Neural progenitor cell (in vitro differentiated cells): ENCODE measurements at regions not wholly inside any gene's neighbourhood (a gene's known extent, or its start where the extent isn't known, plus 50 kb on each side); places are given as distances from the start of the nearest gene placed in this dataset.

ENCODE experiments used
- DNase-seq: peaks from one replicate; pipeline ENCODE4 v3.0.0-alpha.2; 2016; ENCODE audit warnings: low spot score
- H2AFZ ChIP-seq: fragments of 200-600 bp; sonication (generic); replicated peaks from 2 replicates; pipeline ENCODE4 v1.6.1; 2016; ENCODE audit warnings: antibody characterized with exemption
- H3F3A ChIP-seq: fragments of 200-600 bp; sonication (generic); 2 replicates; pipeline ENCODE4 v1.6.1; 2016; ENCODE audit warnings: antibody characterized with exemption, low read depth
- H3K27ac ChIP-seq: fragments of 200-600 bp; sonication (generic); 2 replicates; pipeline ENCODE4 v1.5.1; 2016; ENCODE audit warnings: mild to moderate bottlenecking
- H3K27me3 ChIP-seq: fragments of 200-600 bp; sonication (generic); 2 replicates; pipeline ENCODE4 v1.6.1; 2016; ENCODE audit warnings: mild to moderate bottlenecking, moderate library complexity
- H3K36me3 ChIP-seq: fragments of 200-600 bp; sonication (generic); 2 replicates; pipeline ENCODE4 v1.5.1; 2016
- H3K4me1 ChIP-seq: fragments of 200-600 bp; sonication (generic); 2 replicates; pipeline ENCODE4 v1.6.1; 2016; ENCODE audit warnings: mixed run types
- H3K4me2 ChIP-seq: fragments of 200-600 bp; sonication (generic); 2 replicates; pipeline ENCODE4 v1.6.1; 2016
- H3K4me3 ChIP-seq: fragments of 200-600 bp; sonication (generic); 2 replicates; pipeline ENCODE4 v1.5.1; 2016
- H3K79me2 ChIP-seq: fragments of 200-600 bp; sonication (generic); 2 replicates; pipeline ENCODE4 v1.6.1; 2016; ENCODE audit warnings: low read depth
- H3K9ac ChIP-seq: fragments of 200-600 bp; sonication (generic); 2 replicates; pipeline ENCODE4 v1.6.1; 2016
- H3K9me3 ChIP-seq: fragments of 200-600 bp; sonication (generic); 2 replicates; pipeline ENCODE4 v1.5.1; 2016; ENCODE audit warnings: low read depth
- H4K20me1 ChIP-seq: fragments of 200-600 bp; sonication (generic); 2 replicates; pipeline ENCODE4 v1.6.1; 2016; ENCODE audit warnings: low read depth
- H3K27ac Mint-ChIP-seq: 3 replicates; pipeline ENCODE4 v1.8.0; 2021; ENCODE audit warnings: mixed read lengths
- H3K27me3 Mint-ChIP-seq: 2 replicates; pipeline ENCODE4 v1.8.0; 2022; ENCODE audit warnings: low read depth, mild to moderate bottlenecking, inconsistent platforms, moderate library complexity, mixed read lengths; ENCODE audit not compliant: insufficient read depth
- H3K36me3 Mint-ChIP-seq: 3 replicates; pipeline ENCODE4 v1.8.0; 2021; ENCODE audit warnings: mixed read lengths
- H3K4me1 Mint-ChIP-seq: 3 replicates; pipeline ENCODE4 v1.8.0; 2021; ENCODE audit warnings: mixed read lengths
- H3K4me3 Mint-ChIP-seq: 3 replicates; pipeline ENCODE4 v1.8.0; 2021; ENCODE audit warnings: mild to moderate bottlenecking, moderate library complexity, mixed read lengths
- H3K9me3 Mint-ChIP-seq: 3 replicates; pipeline ENCODE4 v1.8.0; 2020; ENCODE audit warnings: mixed read lengths
- CTCF ChIP-seq: fragments of 200-600 bp; sonication (generic); IDR thresholded peaks from 2 replicates; pipeline ENCODE4 v1.5.1; 2017; ENCODE audit warnings: antibody characterized with exemption, mild to moderate bottlenecking
- EZH2 ChIP-seq: fragments of 200-600 bp; sonication (generic); IDR thresholded peaks from 2 replicates; pipeline ENCODE4 v1.6.1; 2017; ENCODE audit warnings: antibody characterized with exemption, mild to moderate bottlenecking, moderate library complexity
- EZH2phosphoT487 ChIP-seq: fragments of 200-600 bp; sonication (generic); IDR thresholded peaks from 2 replicates; pipeline ENCODE4 v1.6.1; 2017; ENCODE audit warnings: antibody characterized with exemption

- H3K4me3 Mint-ChIP-seq, result no peak overlapping the region
- no peaks in the 10 kb centered on the region for H3K36me3 ChIP-seq
- TF ChIP-seq EZH2phosphoT487 (no peak), EZH2 (no peak), CTCF (no peak)
- H3K27me3 Mint-ChIP-seq, result peaks cover 11% of the 10 kb centered on the region
- H2AFZ ChIP-seq, result no peak overlapping the region
- peaks cover 11% of the 10 kb centered on the region for H3K9me3 Mint-ChIP-seq
- peaks cover 6% of the 10 kb centered on the region for H3K4me1 ChIP-seq
- no peak overlapping the region for H3K4me3 ChIP-seq
- H3K27ac ChIP-seq, result no peak overlapping the region
- no peaks in the 10 kb centered on the region for H3K79me2 ChIP-seq
- no peaks in the 10 kb centered on the region for H3F3A ChIP-seq
- no peaks in the 10 kb centered on the region for H4K20me1 ChIP-seq
- H3K4me2 ChIP-seq, result no peak overlapping the region
- no peak overlapping the region for H3K9ac ChIP-seq
- DNase-seq, result no peak
- no peak overlapping the region for H3K27ac Mint-ChIP-seq
- H3K9me3 ChIP-seq, result peaks cover 7% of the 10 kb centered on the region
- H3K27me3 ChIP-seq, result no peaks in the 10 kb centered on the region
- no peaks in the 10 kb centered on the region for H3K36me3 Mint-ChIP-seq
- peaks cover 25% of the 10 kb centered on the region for H3K4me1 Mint-ChIP-seq
Observed at GRCh38 chr6:14224359-14225103, 107.0 kb downstream of the CD83 start.

GRCh38 chr6:14226051-14226660 is 108.6 kb downstream of the CD83 start:
- H3K27ac Mint-ChIP-seq, result no peak overlapping the region
- no peaks in the 10 kb centered on the region for H3F3A ChIP-seq
- H3K9me3 ChIP-seq, result peaks cover 7% of the 10 kb centered on the region
- no peak overlapping the region for H3K4me2 ChIP-seq
- no peak for TF ChIP-seq CTCF
- no peak for TF ChIP-seq EZH2
- TF ChIP-seq EZH2phosphoT487, result no peak
- H4K20me1 ChIP-seq, result no peaks in the 10 kb centered on the region
- no peak overlapping the region for H3K4me3 Mint-ChIP-seq
- H3K4me1 ChIP-seq, result peaks cover 6% of the 10 kb centered on the region
- peaks cover 25% of the 10 kb centered on the region for H3K4me1 Mint-ChIP-seq
- no peaks in the 10 kb centered on the region for H3K36me3 Mint-ChIP-seq
- H3K36me3 ChIP-seq, result no peaks in the 10 kb centered on the region
- H3K27ac ChIP-seq, result no peak overlapping the region
- no peak overlapping the region for H3K9ac ChIP-seq
- no peaks in the 10 kb centered on the region for H3K27me3 ChIP-seq
- H3K79me2 ChIP-seq, result no peaks in the 10 kb centered on the region
- no peak for DNase-seq
- H3K9me3 Mint-ChIP-seq, result peaks cover 11% of the 10 kb centered on the region
- no peak overlapping the region for H3K4me3 ChIP-seq
- peaks cover 12% of the 10 kb centered on the region for H3K27me3 Mint-ChIP-seq
- H2AFZ ChIP-seq, result no peak overlapping the region

DNA sequence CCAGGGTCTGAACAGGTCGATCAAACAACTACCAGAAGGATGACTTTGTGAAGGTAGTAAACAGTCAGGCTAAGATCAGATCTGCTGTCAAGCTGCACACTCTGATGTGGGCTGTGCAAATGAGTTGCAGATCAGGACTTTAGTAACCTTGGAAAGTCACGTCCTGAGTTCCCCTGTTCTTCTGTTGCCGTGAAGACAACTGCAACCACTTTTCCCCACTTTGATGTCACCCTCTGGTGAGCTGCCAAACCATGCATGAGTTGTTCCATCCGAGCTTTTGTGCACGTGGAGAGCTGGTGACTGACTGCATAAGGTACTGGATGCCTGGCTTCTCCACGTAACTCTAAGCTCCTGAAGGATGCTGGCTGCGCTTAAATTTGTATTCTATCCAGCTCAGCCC is 111.0 kb downstream of the CD83 start:
- Mint-ChIP-seq H3K27me3 (peaks cover 9% of the 10 kb centered on the region), H3K4me1 (peaks cover 11% of the 10 kb centered on the region)
- TF ChIP-seq EZH2phosphoT487, result no peak

DNA sequence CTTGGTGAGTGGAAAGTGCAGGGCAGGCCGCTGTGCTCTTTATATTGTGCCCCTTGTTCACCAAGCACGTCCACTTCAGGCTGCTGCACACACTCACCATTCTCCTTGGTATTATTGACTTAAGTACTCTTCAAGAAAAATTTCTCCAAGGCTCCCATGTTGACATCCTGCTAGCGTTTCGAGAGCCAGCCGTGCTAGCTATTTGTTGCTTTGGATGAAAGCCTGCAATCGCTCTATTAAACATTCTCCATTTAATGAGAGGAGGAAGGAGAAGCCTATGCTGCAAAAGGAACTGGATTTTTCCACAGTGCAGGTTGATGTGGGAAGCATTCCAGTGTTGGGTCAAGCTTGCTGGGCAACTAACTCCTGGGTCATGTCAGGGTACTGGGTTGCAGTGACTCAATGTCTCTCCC is 113.5 kb downstream of the CD83 start:
- Histone ChIP-seq H3F3A (no peaks in the 10 kb centered on the region), H2AFZ (no peak overlapping the region), H3K4me1 (no peaks in the 10 kb centered on the region), H3K9ac (no peak overlapping the region), H3K4me2 (no peak overlapping the region), H3K4me3 (no peak overlapping the region), H3K36me3 (no peaks in the 10 kb centered on the region), H3K27ac (no peak overlapping the region), H3K79me2 (no peaks in the 10 kb centered on the region), H4K20me1 (no peaks in the 10 kb centered on the region), H3K27me3 (no peaks in the 10 kb centered on the region), H3K9me3 (peaks cover 7% of the 10 kb centered on the region)
- H3K4me1 Mint-ChIP-seq, result peaks cover 15% of the 10 kb centered on the region
- H3K36me3 Mint-ChIP-seq, result no peaks in the 10 kb centered on the region
- no peak overlapping the region for H3K27ac Mint-ChIP-seq
- H3K4me3 Mint-ChIP-seq, result no peak overlapping the region
- no peak for DNase-seq
- peaks cover 7% of the 10 kb centered on the region for H3K9me3 Mint-ChIP-seq
- TF ChIP-seq EZH2, result no peak
- TF ChIP-seq CTCF, result no peak
- no peak for TF ChIP-seq EZH2phosphoT487
- peaks cover 9% of the 10 kb centered on the region for H3K27me3 Mint-ChIP-seq

More for the DNA sequence above, 111.0 kb downstream of the CD83 start:
- H3K79me2 ChIP-seq, result no peaks in the 10 kb centered on the region
- no peak overlapping the region for H3K27ac ChIP-seq
- no peaks in the 10 kb centered on the region for H3K36me3 ChIP-seq
- H2AFZ ChIP-seq, result no peak overlapping the region
- no peaks in the 10 kb centered on the region for H3K36me3 Mint-ChIP-seq
- H3K4me3 Mint-ChIP-seq, result no peak overlapping the region
- H3K27me3 ChIP-seq, result no peaks in the 10 kb centered on the region
- H3K9ac ChIP-seq, result no peak overlapping the region
- H3K4me3 ChIP-seq, result no peak overlapping the region
- H3K4me1 ChIP-seq, result peaks cover 2% of the 10 kb centered on the region
- H3K9me3 ChIP-seq, result peaks cover 7% of the 10 kb centered on the region
- no peak for DNase-seq
- H3K9me3 Mint-ChIP-seq, result peaks cover 11% of the 10 kb centered on the region
- no peak overlapping the region for H3K4me2 ChIP-seq
- no peaks in the 10 kb centered on the region for H4K20me1 ChIP-seq
- H3K27ac Mint-ChIP-seq, result no peak overlapping the region
- H3F3A ChIP-seq, result no peaks in the 10 kb centered on the region
